HepG2 (cell line): ENCODE measurements at regions not wholly inside any gene's neighbourhood (a gene's known extent, or its start where the extent isn't known, plus 50 kb on each side); places are given as distances from the start of the nearest gene placed in this dataset.
"Not testable (repeated sequence)": the region's sequence is repeated elsewhere in the genome, so short reads cannot be mapped to it uniquely, and the experiment has no call there.

Experiments used
- ATAC-seq: fragments of 200-7000 bp; cut with Tn5 transposase; 3 replicates; pipeline ENCODE4 v1.9.1; 2020; ENCODE audit warnings: mild to moderate bottlenecking, moderate library complexity
- BruUV-seq: library from RNA; stranded (reverse); fragments of 400-500 nt; replicated peaks from 2 replicates; lab custom pipeline; 2021; lab: Mats Ljungman, UMichigan
- CTCF ChIA-PET: fragments of 300-600 bp; formaldehyde crosslinking; extraction: SDS; loops from one replicate; lab custom pipeline; 2021; ENCODE audit warnings: low total read pairs, inconsistent platforms, low intra/inter-chr PET ratio; lab: Yijun Ruan, JAX
- POLR2A ChIA-PET: fragments of 350-600 bp; sonication (Branson Sonifier 250); formaldehyde crosslinking; loops from one replicate; lab custom pipeline; 2020; ENCODE audit warnings: antibody characterized with exemption, inconsistent platforms; lab: Yijun Ruan, JAX
- DNase-seq: peaks from one replicate; pipeline ENCODE4 v3.0.0-alpha.2; 2015; ENCODE audit warnings: low spot score
- FAIRE-seq: peaks from 3 replicates; lab custom pipeline; 2011; peaks lifted over from hg19 to GRCh38; lab: Jason Lieb, UNC
- H2AFZ ChIP-seq: one replicate; pipeline ENCODE4 v1.6.1; 2011; ENCODE audit warnings: low read length, inconsistent platforms
- H3K27ac ChIP-seq: fragments of 300-600 bp; 3 replicates; pipeline ENCODE4 v1.8.0; 2011; ENCODE audit warnings: mixed run types, mild to moderate bottlenecking, mixed read lengths, low read length, inconsistent platforms; ENCODE audit not compliant: insufficient read depth; ENCODE audit errors: extremely low read length
- H3K27me3 ChIP-seq, 2 experiments: fragments of 200-600 bp in 1 of 2; 2 replicates in 1 of 2; 3 replicates in 1 of 2; pipeline versions ENCODE4 v1.6.0 to v1.8.0; 2011; ENCODE audit warnings: low read length in 2 of 2, mild to moderate bottlenecking in 2 of 2, moderate library complexity in 2 of 2, inconsistent platforms in 1 of 2; ENCODE audit not compliant: insufficient read depth in 2 of 2, control insufficient read depth in 1 of 2
- H3K36me3 ChIP-seq, 2 experiments: fragments of 200-600 bp in 1 of 2; replicated peaks in 1 of 2; 2 replicates in 1 of 2; 3 replicates in 1 of 2; pipeline versions ENCODE4 v1.5.1 to v1.8.0; 2011; ENCODE audit warnings: low read length in 2 of 2, inconsistent platforms in 1 of 2; ENCODE audit not compliant: insufficient read depth in 2 of 2, control insufficient read depth in 1 of 2
- H3K4me1 ChIP-seq: 2 replicates; pipeline ENCODE4 v1.5.1; 2012; ENCODE audit warnings: low read length, inconsistent platforms; ENCODE audit not compliant: insufficient read depth
- H3K4me2 ChIP-seq: 2 replicates; pipeline ENCODE4 v1.6.0; 2011; ENCODE audit warnings: low read depth, low read length, inconsistent platforms
- H3K4me3 ChIP-seq, 3 experiments: fragments of 200-600 bp in 1 of 3; sonication (generic), shearing (Covaris generic) in 1 of 3; replicated peaks in 1 of 3; 2 replicates each; pipeline ENCODE4 v1.5.1; 2011 to 2016; ENCODE audit warnings: low read length in 3 of 3, inconsistent platforms in 2 of 3, low read depth in 2 of 3, mild to moderate bottlenecking in 2 of 3, control low read depth in 1 of 3, mixed read lengths in 1 of 3; ENCODE audit not compliant: insufficient read depth in 1 of 3
- H3K79me2 ChIP-seq: one replicate; pipeline ENCODE4 v1.6.1; 2011; ENCODE audit warnings: low read length, inconsistent platforms; ENCODE audit not compliant: insufficient read depth
- H3K9ac ChIP-seq: 2 replicates; pipeline ENCODE4 v1.6.0; 2011; ENCODE audit warnings: mild to moderate bottlenecking, low read depth, low read length, inconsistent platforms; ENCODE audit not compliant: insufficient read depth
- H3K9me3 ChIP-seq: 2 replicates; pipeline ENCODE4 v1.5.1; 2012; ENCODE audit warnings: mild to moderate bottlenecking, low read length
- H4K20me1 ChIP-seq: 2 replicates; pipeline ENCODE4 v1.6.0; 2011; ENCODE audit warnings: inconsistent platforms, mild to moderate bottlenecking, low read length, moderate library complexity; ENCODE audit not compliant: insufficient read depth
- ASH2L ChIP-seq: fragments of 300-600, 200-600 bp; sonication (generic); IDR thresholded peaks from 2 replicates; pipeline ENCODE4 v1.7.0; 2017; ENCODE audit warnings: low read depth, mild to moderate bottlenecking, moderate library complexity, mixed read lengths, low read length; ENCODE audit not compliant: insufficient read length
- CREM ChIP-seq, 2 experiments: sonication (generic) in 1 of 2; formaldehyde crosslinking in 1 of 2; IDR thresholded peaks; 2 replicates each; pipeline versions ENCODE4 v1.4.0 to v1.6.1; 2016 to 2020; ENCODE audit warnings: antibody characterized with exemption in 1 of 2, mild to moderate bottlenecking in 1 of 2, missing genetic modification reagents in 1 of 2
- GATAD1 ChIP-seq: IDR thresholded peaks from 2 replicates; pipeline ENCODE4 v1.6.1; 2016; ENCODE audit warnings: missing genetic modification reagents, missing compliant biosample characterization
- KAT7 ChIP-seq: IDR thresholded peaks from 2 replicates; pipeline ENCODE4 v1.6.1; 2018; ENCODE audit warnings: borderline replicate concordance, missing compliant biosample characterization
- PPARG ChIP-seq: conservative IDR thresholded peaks from 2 replicates; pipeline ENCODE4 v1.6.1; 2016; ENCODE audit warnings: missing biosample characterization, missing genetic modification reagents
- RELA ChIP-seq: sonication (generic); formaldehyde crosslinking; IDR thresholded peaks from 2 replicates; pipeline ENCODE4 v1.4.0; 2020; ENCODE audit warnings: missing genetic modification reagents
- TAF1 ChIP-seq: sonication (generic); formaldehyde crosslinking; IDR thresholded peaks from 2 replicates; pipeline ENCODE4 v1.4.0; 2020; ENCODE audit warnings: missing genetic modification reagents
- TRAFD1 ChIP-seq: sonication (generic); formaldehyde crosslinking; IDR thresholded peaks from 2 replicates; pipeline ENCODE4 v1.5.1; 2020; ENCODE audit warnings: missing genetic modification reagents, mild to moderate bottlenecking, borderline replicate concordance
- U2AF2 ChIP-seq: fragments of 200-400 bp; formaldehyde crosslinking; IDR thresholded peaks from 2 replicates; pipeline ENCODE4 v1.6.1; 2017; ENCODE audit warnings: low read depth, mild to moderate bottlenecking, low read length
- XBP1 ChIP-seq: sonication (generic); formaldehyde crosslinking; IDR thresholded peaks from 2 replicates; pipeline ENCODE4 v1.5.0; 2020; ENCODE audit warnings: missing genetic modification reagents
- ZEB1 ChIP-seq: IDR thresholded peaks from 2 replicates; pipeline ENCODE4 v1.6.1; 2012; ENCODE audit warnings: mild to moderate bottlenecking, low read depth, inconsistent platforms; ENCODE audit not compliant: insufficient replicate concordance
- ZNF563 ChIP-seq: sonication (generic); formaldehyde crosslinking; IDR thresholded peaks from 2 replicates; pipeline ENCODE4 v1.8.0; 2022; ENCODE audit warnings: mild to moderate bottlenecking, moderate library complexity, missing genetic modification reagents
- ZNF652 ChIP-seq: IDR thresholded peaks from 2 replicates; pipeline ENCODE4 v1.6.1; 2016; ENCODE audit warnings: low read depth, borderline replicate concordance
- ZNF782 ChIP-seq: sonication (generic); formaldehyde crosslinking; IDR thresholded peaks from 2 replicates; pipeline ENCODE4 v1.4.0; 2020; ENCODE audit warnings: missing genetic modification reagents, mild to moderate bottlenecking, borderline replicate concordance
- ZNF83 ChIP-seq: sonication (generic); formaldehyde crosslinking; IDR thresholded peaks from 2 replicates; pipeline ENCODE4 v1.4.0; 2020; ENCODE audit warnings: missing genetic modification reagents, mild to moderate bottlenecking, borderline replicate concordance
- WGBS: methylation state at CpG from one replicate; pipeline ENCODE4 v1.1.6; 2017; ENCODE audit warnings: low lambda C conversion rate; 5-methylcytosine and 5-hydroxymethylcytosine counted together
- in situ Hi-C: cut with HindIII; loops from 2 replicates; pipeline ENCODE4 v1.10.0; 2017; ENCODE audit warnings: low pct_unique_long_range_greater_than_20kb; ENCODE audit not compliant: extremely low pct_ligation_motif_present
- intact Hi-C: fragments of 100-400 bp; cut with micrococcal nuclease; formaldehyde crosslinking; loops from one replicate; pipeline ENCODE4 v1.10.0; 2022; ENCODE audit not compliant: unreplicated experiment

- TF ChIP-seq TRAFD1 (CRISPR knock-in tag) (no peak), CREM (IDR thresholded peaks at IDR 0.05) (no peak), CREM (CRISPR knock-in tag; IDR thresholded peaks at IDR 0.05) (no peak), ASH2L (no peak), ZEB1 (no peak)
Measured at GRCh38 chr13:60836821-60837220, 439.8 kb downstream of the TDRD3 start (continued).

GRCh38 chr13:60811581-60811980 lies 414.6 kb downstream of the TDRD3 start:
- no peaks in the 10 kb centered on the region for H3K36me3 ChIP-seq
- intact Hi-C loops: no loop called here
- DNase-seq (no peak), ATAC-seq (no peak)
- BruUV-seq: no TSS peak
- no peaks in the 10 kb centered on the region for H3K9me3 ChIP-seq
- H2AFZ ChIP-seq: no peak overlapping the region
- no peaks in the 10 kb centered on the region for H3K4me1 ChIP-seq
- no peak overlapping the region for H3K27ac ChIP-seq
- no peak overlapping the region for H3K4me3 ChIP-seq
- no peak overlapping the region for H3K9ac ChIP-seq
- H3K27me3 ChIP-seq: no peaks in the 10 kb centered on the region
- in situ Hi-C loops: no loop called here
- TF ChIP-seq TAF1 (CRISPR knock-in tag): no peak
- TF ChIP-seq U2AF2: no peak
- TF ChIP-seq ZNF652 (CRISPR knock-in tag): no peak
- no peak for TF ChIP-seq ZNF782
- TF ChIP-seq RELA (CRISPR knock-in tag): no peak
- no peak for TF ChIP-seq PPARG (CRISPR knock-in tag)
- no peak for TF ChIP-seq ZNF83
- TF ChIP-seq ZNF563 (CRISPR knock-in tag): no peak
- TF ChIP-seq XBP1 (CRISPR knock-in tag): no peak
- no peak for TF ChIP-seq GATAD1 (CRISPR knock-in tag)
- TF ChIP-seq KAT7 (CRISPR knock-in tag): no peak
- TF ChIP-seq, all 625 proteins: peak for 0
- H4K20me1 ChIP-seq: no peaks in the 10 kb centered on the region
- 4% methylated on average over 1 of the region's 1 CpG for WGBS
- no peak for FAIRE-seq
- ChIA-PET CTCF (no interaction called here), POLR2A (no interaction called here)
- H3K4me2 ChIP-seq: no peak overlapping the region
- H3K79me2 ChIP-seq: no peaks in the 10 kb centered on the region

- CTCF ChIA-PET, DNase-seq, H3K79me2 ChIP-seq, POLR2A ChIA-PET, FAIRE-seq, H4K20me1 ChIP-seq, H3K4me1 ChIP-seq, H3K9me3 ChIP-seq, in situ Hi-C loops, H3K4me3 ChIP-seq, H3K9ac ChIP-seq, H3K27me3 ChIP-seq, H3K36me3 ChIP-seq, intact Hi-C loops, H3K27ac ChIP-seq, ATAC-seq, H2AFZ ChIP-seq, H3K4me2 ChIP-seq, BruUV-seq: not testable (repeated sequence)
- WGBS: 19% methylated on average over 10 of the region's 13 CpGs
Measured at GRCh38 chr13:60805640-60806039, 408.6 kb downstream of the TDRD3 start.
